HCT116 (cell line): ENCODE measurements at regions not wholly inside any gene's neighbourhood (a gene's known extent, or its start where the extent isn't known, plus 50 kb on each side); places are given as distances from the start of the nearest gene placed in this dataset.

Source experiments
- ATAC-seq: fragments of 200-7000 bp; cut with Tn5 transposase; 2 replicates; pipeline ENCODE4 v1.9.1; 2020; ENCODE audit warnings: mild to moderate bottlenecking, moderate library complexity
- BruUV-seq: library from RNA; stranded (reverse); fragments of 400-500 nt; replicated peaks from 2 replicates; lab custom pipeline; 2021; lab: Mats Ljungman, UMichigan
- CTCF ChIA-PET: fragments of 300-600 bp; sonication (Branson Sonifier 250); formaldehyde crosslinking; loops from one replicate; lab custom pipeline; 2021; ENCODE audit warnings: antibody characterized with exemption; lab: Charles Lee
- POLR2A ChIA-PET: fragments of 300-600, 350-600 bp; sonication (Branson Sonifier 250); formaldehyde crosslinking; loops from one replicate; lab custom pipeline; 2021; ENCODE audit warnings: antibody characterized with exemption; lab: Charles Lee
- RAD21 ChIA-PET, 2 experiments: fragments of 300-600 bp; sonication (Branson Sonifier 250); formaldehyde crosslinking; loops; one replicate each; lab custom pipeline; 2023; ENCODE audit warnings: low total read pairs in 2 of 2; ENCODE audit not compliant: uncharacterized antibody in 2 of 2, unreplicated experiment in 2 of 2, low non-redundant PET in 1 of 2; lab: Charles Lee
- DNase-seq: peaks from one replicate; pipeline ENCODE4 v3.0.0-alpha.2; 2010; ENCODE audit warnings: low read depth, low spot score
- H2AFZ ChIP-seq: fragments of 200-600 bp; shearing (Covaris generic), sonication (generic); 2 replicates; pipeline ENCODE4 v1.6.1; 2017; ENCODE audit warnings: low read depth, mixed run types, mixed read lengths, antibody characterized with exemption, low read length; ENCODE audit not compliant: poor library complexity, severe bottlenecking
- H3K27ac ChIP-seq: 2 replicates; pipeline ENCODE4 v1.5.1; 2012; ENCODE audit warnings: low read depth, low read length
- H3K27me3 ChIP-seq: fragments of 200-600 bp; sonication (generic); 2 replicates; pipeline ENCODE4 v1.6.1; 2016; ENCODE audit warnings: mixed run types, low read length, mixed read lengths; ENCODE audit not compliant: insufficient read depth
- H3K36me3 ChIP-seq, 2 experiments: fragments of 200-500 bp in 1 of 2; fragments of 200-600 bp in 1 of 2; sonication (Bioruptor generic) in 1 of 2; sonication (generic) in 1 of 2; 2 replicates each; pipeline versions ENCODE4 v1.5.1 to v1.6.1; 2014 to 2016; ENCODE audit warnings: low read length in 2 of 2, inconsistent platforms in 1 of 2, mixed read lengths in 1 of 2, mixed run types in 1 of 2; ENCODE audit not compliant: insufficient read depth in 2 of 2, control insufficient read depth in 1 of 2
- H3K4me1 ChIP-seq, 2 experiments: fragments of 200-600 bp in 1 of 2; sonication (generic) in 1 of 2; 2 replicates each; pipeline versions ENCODE4 v1.5.1 to v1.6.1; 2012 to 2017; ENCODE audit warnings: low read length in 2 of 2, inconsistent platforms in 1 of 2, mild to moderate bottlenecking in 1 of 2, mixed read lengths in 1 of 2, mixed run types in 1 of 2, moderate library complexity in 1 of 2; ENCODE audit not compliant: insufficient read depth in 2 of 2, control insufficient read depth in 1 of 2
- H3K4me2 ChIP-seq: fragments of 200-600 bp; sonication (generic); 2 replicates; pipeline ENCODE4 v1.6.1; 2017; ENCODE audit warnings: mixed run types, low read length, mixed read lengths
- H3K4me3 ChIP-seq, 2 experiments: fragments of 200-600 bp in 1 of 2; sonication (generic) in 1 of 2; replicated peaks in 1 of 2; 2 replicates each; pipeline ENCODE4 v1.5.1; 2011 to 2016; ENCODE audit warnings: low read length in 2 of 2, control low read depth in 1 of 2, low read depth in 1 of 2, mild to moderate bottlenecking in 1 of 2, mixed read lengths in 1 of 2, mixed run types in 1 of 2
- H3K79me2 ChIP-seq: fragments of 200-600 bp; sonication (generic); 2 replicates; pipeline ENCODE4 v1.6.1; 2017; ENCODE audit warnings: mild to moderate bottlenecking, mixed run types, low read length, moderate library complexity, mixed read lengths; ENCODE audit not compliant: insufficient read depth
- H3K9ac ChIP-seq: fragments of 200-600 bp; sonication (generic); 2 replicates; pipeline ENCODE4 v1.6.1; 2016; ENCODE audit warnings: low read length, mixed read lengths
- H3K9me2 ChIP-seq: fragments of 200-600 bp; sonication (generic), shearing (Covaris generic); 2 replicates; pipeline ENCODE4 v1.6.1; 2017; ENCODE audit warnings: mixed run types, mild to moderate bottlenecking, moderate library complexity; ENCODE audit not compliant: insufficient read depth
- H3K9me3 ChIP-seq, 2 experiments: fragments of 200-500 bp in 1 of 2; fragments of 200-600 bp in 1 of 2; sonication (Bioruptor generic) in 1 of 2; sonication (generic) in 1 of 2; 2 replicates each; pipeline ENCODE4 v1.6.1; 2014 to 2017; ENCODE audit warnings: low read length in 2 of 2, mixed read lengths in 2 of 2, inconsistent platforms in 1 of 2, low read depth in 1 of 2, mild to moderate bottlenecking in 1 of 2, mixed run types in 1 of 2, moderate library complexity in 1 of 2; ENCODE audit not compliant: control insufficient read depth in 1 of 2, insufficient read depth in 1 of 2
- H4K20me1 ChIP-seq: fragments of 200-600 bp; sonication (generic), shearing (Covaris generic); 2 replicates; pipeline ENCODE4 v1.6.1; 2017; ENCODE audit warnings: mixed run types, mild to moderate bottlenecking, moderate library complexity; ENCODE audit not compliant: insufficient read depth
- CBX3 ChIP-seq: IDR thresholded peaks from 2 replicates; pipeline ENCODE4 v1.6.1; 2012; ENCODE audit warnings: low read depth
- CEBPB ChIP-seq: IDR thresholded peaks from 2 replicates; pipeline ENCODE4 v1.6.1; 2012; ENCODE audit warnings: low read depth
- EGR1 ChIP-seq: IDR thresholded peaks from 2 replicates; pipeline ENCODE4 v1.6.1; 2012; ENCODE audit warnings: low read depth
- EZH2 ChIP-seq: fragments of 200-600 bp; sonication (generic); IDR thresholded peaks from 2 replicates; pipeline ENCODE4 v1.6.1; 2017; ENCODE audit warnings: antibody characterized with exemption, mixed run types
- JUND ChIP-seq: IDR thresholded peaks from 2 replicates; pipeline ENCODE4 v1.6.1; 2012
- POLR2A ChIP-seq: IDR thresholded peaks from 2 replicates; pipeline ENCODE4 v1.7.0; 2011; ENCODE audit warnings: borderline replicate concordance; ENCODE audit not compliant: insufficient read depth, insufficient read length; ENCODE audit errors: extremely low read depth
- SIN3A ChIP-seq: IDR thresholded peaks from 2 replicates; pipeline ENCODE4 v1.6.1; 2012; ENCODE audit warnings: low read depth
- YY1 ChIP-seq: IDR thresholded peaks from 2 replicates; pipeline ENCODE4 v1.6.1; 2011; ENCODE audit warnings: low read length, low read depth, moderate library complexity, mild to moderate bottlenecking; ENCODE audit not compliant: insufficient replicate concordance; ENCODE audit errors: extremely low read depth
- ZFX ChIP-seq: fragments of 450-650 bp; IDR thresholded peaks from 2 replicates; pipeline ENCODE4 v1.6.1; 2017
- intact Hi-C: fragments of 100-400 bp; cut with micrococcal nuclease; formaldehyde crosslinking; loops from 2 replicates; pipeline ENCODE4 v1.10.0; 2022
- TF ChIP-seq, protein P1 (sequence below): IDR thresholded peaks from 2 replicates; pipeline ENCODE4 v1.6.1; 2012; ENCODE audit warnings: low read depth
- TF ChIP-seq, protein P2 (sequence below): IDR thresholded peaks from 2 replicates; pipeline ENCODE4 v1.6.1; 2012
- TF ChIP-seq, protein P3 (sequence below), 3 experiments: fragments of 200-600 bp in 1 of 3; sonication (generic) in 1 of 3; IDR thresholded peaks in 2 of 3; conservative IDR thresholded peaks in 1 of 3; 2 replicates each; pipeline ENCODE4 v1.5.1; 2012 to 2017; ENCODE audit warnings: low read depth in 2 of 3, low read length in 2 of 3, antibody characterized with exemption in 1 of 3, borderline replicate concordance in 1 of 3, control low read depth in 1 of 3, mild to moderate bottlenecking in 1 of 3, mixed read lengths in 1 of 3, mixed run types in 1 of 3, moderate library complexity in 1 of 3; ENCODE audit not compliant: insufficient read depth in 1 of 3
- TF ChIP-seq, protein P4 (sequence below): IDR thresholded peaks from 2 replicates; pipeline ENCODE4 v1.6.1; 2011; ENCODE audit warnings: mild to moderate bottlenecking, low read length, moderate library complexity; ENCODE audit not compliant: insufficient replicate concordance; ENCODE audit errors: extremely low read depth

DNA sequence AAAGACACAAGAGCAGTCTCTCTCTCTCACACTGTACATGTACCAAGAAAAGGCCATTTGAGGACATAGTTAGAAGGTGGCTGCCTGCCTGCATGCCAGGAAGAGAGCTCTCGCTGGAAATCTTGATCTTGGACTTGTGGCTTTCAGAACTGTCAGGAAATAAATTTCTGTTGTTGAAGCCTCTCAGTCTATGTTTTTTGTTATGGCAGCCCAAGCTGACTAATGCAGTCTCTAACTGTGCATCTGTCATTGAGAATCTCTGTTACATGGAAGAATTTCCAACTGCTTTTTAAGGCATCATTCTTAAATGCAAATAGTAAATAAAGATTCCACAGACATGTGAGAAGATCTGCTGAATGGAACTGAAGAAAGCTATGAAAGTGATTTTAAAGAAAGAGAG lies 198.3 kb downstream of the PCDH10 start:
- ChIA-PET POLR2A (no interaction called here), CTCF (no interaction called here), RAD21 (no interaction called here)
- H4K20me1 ChIP-seq, result no peaks in the 10 kb centered on the region
- no peak for ATAC-seq
- TF ChIP-seq, protein P1, sequence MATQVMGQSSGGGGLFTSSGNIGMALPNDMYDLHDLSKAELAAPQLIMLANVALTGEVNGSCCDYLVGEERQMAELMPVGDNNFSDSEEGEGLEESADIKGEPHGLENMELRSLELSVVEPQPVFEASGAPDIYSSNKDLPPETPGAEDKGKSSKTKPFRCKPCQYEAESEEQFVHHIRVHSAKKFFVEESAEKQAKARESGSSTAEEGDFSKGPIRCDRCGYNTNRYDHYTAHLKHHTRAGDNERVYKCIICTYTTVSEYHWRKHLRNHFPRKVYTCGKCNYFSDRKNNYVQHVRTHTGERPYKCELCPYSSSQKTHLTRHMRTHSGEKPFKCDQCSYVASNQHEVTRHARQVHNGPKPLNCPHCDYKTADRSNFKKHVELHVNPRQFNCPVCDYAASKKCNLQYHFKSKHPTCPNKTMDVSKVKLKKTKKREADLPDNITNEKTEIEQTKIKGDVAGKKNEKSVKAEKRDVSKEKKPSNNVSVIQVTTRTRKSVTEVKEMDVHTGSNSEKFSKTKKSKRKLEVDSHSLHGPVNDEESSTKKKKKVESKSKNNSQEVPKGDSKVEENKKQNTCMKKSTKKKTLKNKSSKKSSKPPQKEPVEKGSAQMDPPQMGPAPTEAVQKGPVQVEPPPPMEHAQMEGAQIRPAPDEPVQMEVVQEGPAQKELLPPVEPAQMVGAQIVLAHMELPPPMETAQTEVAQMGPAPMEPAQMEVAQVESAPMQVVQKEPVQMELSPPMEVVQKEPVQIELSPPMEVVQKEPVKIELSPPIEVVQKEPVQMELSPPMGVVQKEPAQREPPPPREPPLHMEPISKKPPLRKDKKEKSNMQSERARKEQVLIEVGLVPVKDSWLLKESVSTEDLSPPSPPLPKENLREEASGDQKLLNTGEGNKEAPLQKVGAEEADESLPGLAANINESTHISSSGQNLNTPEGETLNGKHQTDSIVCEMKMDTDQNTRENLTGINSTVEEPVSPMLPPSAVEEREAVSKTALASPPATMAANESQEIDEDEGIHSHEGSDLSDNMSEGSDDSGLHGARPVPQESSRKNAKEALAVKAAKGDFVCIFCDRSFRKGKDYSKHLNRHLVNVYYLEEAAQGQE, result no peak
- TF ChIP-seq SIN3A (no peak), EGR1 (no peak)
- no peaks in the 10 kb centered on the region for H3K9me2 ChIP-seq
- no peak overlapping the region for H3K27ac ChIP-seq
- no peaks in the 10 kb centered on the region for H3K4me1 ChIP-seq
- no peaks in the 10 kb centered on the region for H3K27me3 ChIP-seq
- BruUV-seq, result no TSS peak
- no peaks in the 10 kb centered on the region for H3K36me3 ChIP-seq
- H3K9me3 ChIP-seq, result no peaks in the 10 kb centered on the region
- no peak overlapping the region for H2AFZ ChIP-seq
- intact Hi-C loops, result no loop called here
- no peaks in the 10 kb centered on the region for H3K79me2 ChIP-seq
- no peak overlapping the region for H3K9ac ChIP-seq
- no peak overlapping the region for H3K4me3 ChIP-seq
- DNase-seq, result no peak
- no peak overlapping the region for H3K4me2 ChIP-seq

DNA sequence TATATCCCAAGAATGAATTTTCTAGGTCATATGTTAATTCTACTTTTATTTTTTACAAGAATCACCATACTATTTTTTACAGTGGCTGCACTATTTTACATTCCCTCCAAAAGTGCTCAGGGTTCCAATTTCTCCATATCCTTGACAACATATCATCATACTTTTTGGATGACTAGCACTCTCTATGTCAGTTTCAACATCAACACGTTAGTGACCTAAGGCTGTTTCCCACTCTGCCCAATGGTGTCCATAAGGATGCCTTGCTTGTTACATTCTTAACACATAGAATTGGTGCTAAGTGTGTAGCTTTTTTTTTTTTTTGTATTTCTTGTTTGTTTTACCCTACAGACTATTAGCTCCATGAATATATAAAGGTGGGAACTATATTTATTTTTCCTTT lies 175.4 kb downstream of the PCDH10 start:
- Histone ChIP-seq H3K27me3 (no peaks in the 10 kb centered on the region), H3K4me1 (no peaks in the 10 kb centered on the region), H3K4me3 (no peak overlapping the region), H3K27ac (no peak overlapping the region), H3K79me2 (no peaks in the 10 kb centered on the region), H4K20me1 (no peaks in the 10 kb centered on the region), H3K9ac (no peak overlapping the region), H3K9me2 (no peaks in the 10 kb centered on the region), H3K9me3 (no peaks in the 10 kb centered on the region), H3K36me3 (no peaks in the 10 kb centered on the region), H3K4me2 (no peak overlapping the region), H2AFZ (no peak overlapping the region)
- DNase-seq (no peak), ATAC-seq (no peak)
- ChIA-PET POLR2A (no interaction called here), RAD21 (no interaction called here), CTCF (no interaction called here)
- TF ChIP-seq POLR2A (no peak), CBX3 (no peak), JUND (no peak), EGR1 (no peak), ZFX (no peak), EZH2 (no peak), YY1 (no peak), SIN3A (no peak), CEBPB (no peak)
- TF ChIP-seq, protein P2, sequence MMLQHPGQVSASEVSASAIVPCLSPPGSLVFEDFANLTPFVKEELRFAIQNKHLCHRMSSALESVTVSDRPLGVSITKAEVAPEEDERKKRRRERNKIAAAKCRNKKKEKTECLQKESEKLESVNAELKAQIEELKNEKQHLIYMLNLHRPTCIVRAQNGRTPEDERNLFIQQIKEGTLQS, result no peak
- TF ChIP-seq, protein P3, sequence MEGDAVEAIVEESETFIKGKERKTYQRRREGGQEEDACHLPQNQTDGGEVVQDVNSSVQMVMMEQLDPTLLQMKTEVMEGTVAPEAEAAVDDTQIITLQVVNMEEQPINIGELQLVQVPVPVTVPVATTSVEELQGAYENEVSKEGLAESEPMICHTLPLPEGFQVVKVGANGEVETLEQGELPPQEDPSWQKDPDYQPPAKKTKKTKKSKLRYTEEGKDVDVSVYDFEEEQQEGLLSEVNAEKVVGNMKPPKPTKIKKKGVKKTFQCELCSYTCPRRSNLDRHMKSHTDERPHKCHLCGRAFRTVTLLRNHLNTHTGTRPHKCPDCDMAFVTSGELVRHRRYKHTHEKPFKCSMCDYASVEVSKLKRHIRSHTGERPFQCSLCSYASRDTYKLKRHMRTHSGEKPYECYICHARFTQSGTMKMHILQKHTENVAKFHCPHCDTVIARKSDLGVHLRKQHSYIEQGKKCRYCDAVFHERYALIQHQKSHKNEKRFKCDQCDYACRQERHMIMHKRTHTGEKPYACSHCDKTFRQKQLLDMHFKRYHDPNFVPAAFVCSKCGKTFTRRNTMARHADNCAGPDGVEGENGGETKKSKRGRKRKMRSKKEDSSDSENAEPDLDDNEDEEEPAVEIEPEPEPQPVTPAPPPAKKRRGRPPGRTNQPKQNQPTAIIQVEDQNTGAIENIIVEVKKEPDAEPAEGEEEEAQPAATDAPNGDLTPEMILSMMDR (IDR thresholded peaks at IDR 0.05 in 2 of 3, conservative IDR thresholded peaks at IDR 0.05 in 1 of 3; ENCODE audit: borderline replicate concordance in 1 of 3, insufficient read depth in 1 of 3, low read depth in 2 of 3, low read length in 2 of 3), result no peak
- TF ChIP-seq, protein P4, sequence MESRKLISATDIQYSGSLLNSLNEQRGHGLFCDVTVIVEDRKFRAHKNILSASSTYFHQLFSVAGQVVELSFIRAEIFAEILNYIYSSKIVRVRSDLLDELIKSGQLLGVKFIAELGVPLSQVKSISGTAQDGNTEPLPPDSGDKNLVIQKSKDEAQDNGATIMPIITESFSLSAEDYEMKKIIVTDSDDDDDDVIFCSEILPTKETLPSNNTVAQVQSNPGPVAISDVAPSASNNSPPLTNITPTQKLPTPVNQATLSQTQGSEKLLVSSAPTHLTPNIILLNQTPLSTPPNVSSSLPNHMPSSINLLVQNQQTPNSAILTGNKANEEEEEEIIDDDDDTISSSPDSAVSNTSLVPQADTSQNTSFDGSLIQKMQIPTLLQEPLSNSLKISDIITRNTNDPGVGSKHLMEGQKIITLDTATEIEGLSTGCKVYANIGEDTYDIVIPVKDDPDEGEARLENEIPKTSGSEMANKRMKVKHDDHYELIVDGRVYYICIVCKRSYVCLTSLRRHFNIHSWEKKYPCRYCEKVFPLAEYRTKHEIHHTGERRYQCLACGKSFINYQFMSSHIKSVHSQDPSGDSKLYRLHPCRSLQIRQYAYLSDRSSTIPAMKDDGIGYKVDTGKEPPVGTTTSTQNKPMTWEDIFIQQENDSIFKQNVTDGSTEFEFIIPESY, result no peak
- intact Hi-C loops, result loop anchor here (5.0 kb wide), 1 partner anchor 158 kb away; no protein-coding TSS in a partner anchor
- BruUV-seq, result no TSS peak
